NK-92 treated with Interleukin-12 subunit alpha and Interleukin-12 subunit beta, amount 100 ng/mL, for 24 hours (cell line): ENCODE measurements at regions not wholly inside any gene's neighbourhood (a gene's known extent, or its start where the extent isn't known, plus 50 kb on each side); places are given as distances from the start of the nearest gene placed in this dataset.
A peak's percentile ranks its signal among the peaks of the same experiment; 100 is the strongest.

ENCODE experiments used
- DNase-seq: peaks from one replicate; lab custom pipeline; 2025; lab: John Stamatoyannopoulos, UW

- no peak for DNase-seq
Measured at GRCh38 chr15:97174886-97175540, 785.5 kb upstream of the ARRDC4 start.

GRCh38 chr15:97177151-97177577 is 783.3 kb upstream of the ARRDC4 start:
- no peak for DNase-seq

GRCh38 chr15:97182581-97182980 is 777.9 kb upstream of the ARRDC4 start:
- DNase-seq, result no peak

GRCh38 chr15:97189162-97189780 is 771.2 kb upstream of the ARRDC4 start:
- no peak for DNase-seq

- DNase-seq, result no peak
Measured at GRCh38 chr15:97194750-97195149, 765.8 kb upstream of the ARRDC4 start.

- no peak for DNase-seq
Measured at GRCh38 chr15:97196048-97197014, 764.2 kb upstream of the ARRDC4 start.

GRCh38 chr15:97199393-97200051 is 761.0 kb upstream of the ARRDC4 start:
- DNase-seq, result no peak

- DNase-seq, result no peak
Measured at GRCh38 chr15:97200161-97200560, 760.3 kb upstream of the ARRDC4 start.

- DNase-seq, result no peak
Measured at GRCh38 chr15:97210277-97210676, 750.2 kb upstream of the ARRDC4 start.

- no peak for DNase-seq
Measured at GRCh38 chr15:97215629-97216028, 744.9 kb upstream of the ARRDC4 start.

GRCh38 chr15:97224191-97224641 is 736.3 kb upstream of the ARRDC4 start:
- DNase-seq, result no peak

GRCh38 chr15:97234851-97235610 is 725.5 kb upstream of the ARRDC4 start:
- peak; percentile 20 for DNase-seq

GRCh38 chr15:97235611-97235985 is 724.9 kb upstream of the ARRDC4 start:
- no peak for DNase-seq

GRCh38 chr15:97236140-97236539 is 724.4 kb upstream of the ARRDC4 start:
- no peak for DNase-seq

GRCh38 chr15:97237160-97237559 is 723.3 kb upstream of the ARRDC4 start:
- DNase-seq, result no peak

GRCh38 chr15:97248376-97248775 is 712.1 kb upstream of the ARRDC4 start:
- no peak for DNase-seq

- no peak for DNase-seq
Measured at GRCh38 chr15:97259943-97260342, 700.6 kb upstream of the ARRDC4 start.

GRCh38 chr15:97301166-97301565 is 659.3 kb upstream of the ARRDC4 start:
- DNase-seq, result no peak

GRCh38 chr15:97316362-97316761 is 644.1 kb upstream of the ARRDC4 start:
- DNase-seq, result no peak

- no peak for DNase-seq
Measured at GRCh38 chr15:97317163-97317562, 643.3 kb upstream of the ARRDC4 start.

GRCh38 chr15:97319291-97319690 is 641.2 kb upstream of the ARRDC4 start:
- no peak for DNase-seq
